ENCODE measurements at regions not wholly inside any gene's neighbourhood (a gene's known extent, or its start where the extent isn't known, plus 50 kb on each side); places are given as distances from the start of the nearest gene placed in this dataset.

GRCh38 chr4:173753408-173753807 is 223.4 kb upstream of the HAND2 start:
- POLR2A ChIA-PET: no interaction called here
- no peak overlapping the region for H3K4me3 ChIP-seq (ENCODE audit: low read depth, low read length)
- DNase-seq (ENCODE audit: low read depth, low spot score): no peak
- CTCF ChIA-PET: no interaction called here
- TF ChIP-seq CTCF (IDR thresholded peaks at IDR 0.05; ENCODE audit: insufficient read depth, low read length, missing control alignments): no peak

- ChIA-PET CTCF (interaction anchor here (0.8 to 1.4 kb wide), 4 partner anchors 9 to 283 kb away, joined by 3 read pairs; no protein-coding TSS in a partner anchor), POLR2A (no interaction called here)
- no peak for DNase-seq (ENCODE audit: low read depth, low spot score)
- peak; percentile 32 for TF ChIP-seq CTCF (IDR thresholded peaks at IDR 0.05; ENCODE audit: insufficient read depth, low read length, missing control alignments)
- no peak overlapping the region for H3K4me3 ChIP-seq (ENCODE audit: low read depth, low read length)
Observed at GRCh38 chr4:173752610-173753230, 222.7 kb upstream of the HAND2 start.

- CTCF ChIA-PET: interaction anchor here (0.8 to 1.4 kb wide), 6 partner anchors 10 to 327 kb away, joined by 3 to 8 read pairs (median 3); no protein-coding TSS in a partner anchor
- no peak for DNase-seq (ENCODE audit: low read depth, low spot score)
- POLR2A ChIA-PET: no interaction called here
- no peak for TF ChIP-seq CTCF (IDR thresholded peaks at IDR 0.05; ENCODE audit: insufficient read depth, low read length, missing control alignments)
- H3K4me3 ChIP-seq (ENCODE audit: low read depth, low read length): no peak overlapping the region
Observed at GRCh38 chr4:173748353-173748752, 218.3 kb upstream of the HAND2 start.

- TF ChIP-seq CTCF (IDR thresholded peaks at IDR 0.05; ENCODE audit: insufficient read depth, low read length, missing control alignments): no peak
- H3K4me3 ChIP-seq (ENCODE audit: low read depth, low read length): no peak overlapping the region
- DNase-seq (ENCODE audit: low read depth, low spot score): no peak
- ChIA-PET POLR2A (no interaction called here), CTCF (interaction anchor here (0.8 to 1.4 kb wide), 6 partner anchors 9 to 327 kb away, joined by 3 to 8 read pairs (median 3); no protein-coding TSS in a partner anchor)
Observed at GRCh38 chr4:173747537-173748257, 217.7 kb upstream of the HAND2 start.

GRCh38 chr4:173746424-173746823 is 216.4 kb upstream of the HAND2 start:
- POLR2A ChIA-PET: no interaction called here
- no peak for DNase-seq (ENCODE audit: low read depth, low spot score)
- no peak overlapping the region for H3K4me3 ChIP-seq (ENCODE audit: low read depth, low read length)
- TF ChIP-seq CTCF (IDR thresholded peaks at IDR 0.05; ENCODE audit: insufficient read depth, low read length, missing control alignments): no peak
- CTCF ChIA-PET: no interaction called here

- POLR2A ChIA-PET: no interaction called here
- CTCF ChIA-PET: no interaction called here
- DNase-seq (ENCODE audit: low read depth, low spot score): no peak
- no peak overlapping the region for H3K4me3 ChIP-seq (ENCODE audit: low read depth, low read length)
- TF ChIP-seq CTCF (IDR thresholded peaks at IDR 0.05; ENCODE audit: insufficient read depth, low read length, missing control alignments): no peak
Observed at GRCh38 chr4:173745765-173746164, 215.7 kb upstream of the HAND2 start.

Data from AG04449 (cell line).